Pancreas (tissue), 10 donors: ENCODE measurements at regions not wholly inside any gene's neighbourhood (a gene's known extent, or its start where the extent isn't known, plus 50 kb on each side); places are given as distances from the start of the nearest gene placed in this dataset.

Experiments
- ATAC-seq, 4 donors: fragments of 200-7000 bp; cut with Tn5 transposase; one replicate each; pipeline versions ENCODE4 v1.8.0 to v1.9.1; 2020; ENCODE audit warnings: mild to moderate bottlenecking in 4 of 4, moderate library complexity in 4 of 4
- DNase-seq, 6 donors: peaks; one replicate each; pipeline ENCODE4 v3.0.0-alpha.2; 2020
- FAIRE-seq: peaks from 2 replicates; lab custom pipeline; 2012; peaks lifted over from hg19 to GRCh38; lab: Jason Lieb, UNC
- H3K27ac ChIP-seq, 4 donors: fragments of 200-600 bp; sonication (generic); 1 replicate in 3 of 4; 2 replicates in 1 of 4; pipeline versions ENCODE4 v1.5.0 to v1.8.0; 2020
- H3K27me3 ChIP-seq, 4 donors: fragments of 200-600 bp; one replicate each; pipeline ENCODE4 v1.8.0; 2021
- H3K36me3 ChIP-seq, 3 donors: fragments of 200-600 bp; sonication (generic) in 1 of 3; one replicate each; pipeline versions ENCODE4 v1.5.0 to v1.8.0; 2020 to 2021
- H3K4me1 ChIP-seq, 3 donors: fragments of 200-600 bp; one replicate each; pipeline ENCODE4 v1.8.0; 2021
- H3K4me3 ChIP-seq, 4 donors: fragments of 200-600 bp; sonication (generic) in 2 of 4; one replicate each; pipeline versions ENCODE4 v1.5.0 to v1.8.0; 2020 to 2021
- H3K9me3 ChIP-seq, 4 donors: fragments of 200-600 bp; one replicate each; pipeline ENCODE4 v1.8.0; 2021
- CTCF ChIP-seq, 4 donors: fragments of 200-600 bp; sonication (generic) in 3 of 4; IDR thresholded peaks; one replicate each; pipeline versions ENCODE4 v1.5.0 to v1.8.0; 2021; ENCODE audit warnings: antibody characterized with exemption in 4 of 4
- WGBS, 2 donors: extraction: QIAGEN DNeasy Blood & Tissue Kit; methylation state at CpG; one replicate each; pipeline ENCODE4 v1.1.7; 2013; 5-methylcytosine and 5-hydroxymethylcytosine counted together
- intact Hi-C, 3 donors: fragments of 100-400 bp; cut with DNase I; formaldehyde crosslinking; loops; one replicate each; pipeline versions ENCODE4 v1.11.1 to v1.14.2; 2022
- donor health status: healthy with polysubstance abuse.
- donor health status: DM: no; HTN: no; CAD: no; lungs with moderate emphysema.
- donor health status: DM: no; HTN: no; CAD: no.
- donor health status: control.
- donor health status: control.
- donor health status: Bipolar disorder and iron deficiency.
- donor health status: DM: yes; HTN: yes; CAD: no.
- donor health status: DM: no; HTN: no; CAD: no.
- donor health status: DM: no; HTN: no; CAD: no.
- donor health status: DM: yes; HTN: yes; CAD: no.

GRCh38 chr11:28625532-28625931 lies 517.3 kb downstream of the METTL15 start:
- FAIRE-seq = no peak
- intact Hi-C loops = no loop called here
- Histone ChIP-seq H3K4me3 (no peak overlapping the region), H3K4me1 (no peaks in the 10 kb centered on the region), H3K36me3 (no peaks in the 10 kb centered on the region), H3K27me3 (no peaks in the 10 kb centered on the region), H3K27ac (no peak overlapping the region), H3K9me3 (no peaks in the 10 kb centered on the region)
- no peak for DNase-seq
- no peak for ATAC-seq
- TF ChIP-seq CTCF (IDR thresholded peaks at IDR 0.05) = no peak

- H3K4me1 ChIP-seq = no peaks in the 10 kb centered on the region
- DNase-seq = no peak
- FAIRE-seq = no peak
- H3K36me3 ChIP-seq = no peaks in the 10 kb centered on the region
- ATAC-seq = peak in 2 of 4 donors; percentile 34 to 60
- H3K27ac ChIP-seq = no peak overlapping the region
- WGBS, 2 donors = 77 to 84% methylated on average over 8 of the region's 8 CpGs
- intact Hi-C loops = no loop called here
- no peak for TF ChIP-seq CTCF (IDR thresholded peaks at IDR 0.05)
- H3K4me3 ChIP-seq = no peak overlapping the region
- H3K9me3 ChIP-seq = no peaks in the 10 kb centered on the region
- no peaks in the 10 kb centered on the region for H3K27me3 ChIP-seq
Measured at GRCh38 chr11:28621753-28622152, 513.6 kb downstream of the METTL15 start.

- intact Hi-C loops = no loop called here
- DNase-seq (no peak), ATAC-seq (no peak), FAIRE-seq (no peak)
- no peak overlapping the region for H3K27ac ChIP-seq
- 46 to 54% methylated on average over 5 of the region's 5 CpGs for WGBS, 2 donors
- no peak overlapping the region for H3K4me3 ChIP-seq
- H3K27me3 ChIP-seq = no peaks in the 10 kb centered on the region
- no peaks in the 10 kb centered on the region for H3K4me1 ChIP-seq
- H3K9me3 ChIP-seq = no peaks in the 10 kb centered on the region
- TF ChIP-seq CTCF (IDR thresholded peaks at IDR 0.05) = no peak
- no peaks in the 10 kb centered on the region for H3K36me3 ChIP-seq
Measured at GRCh38 chr11:28619846-28620540, 511.8 kb downstream of the METTL15 start.

- intact Hi-C loops = no loop called here
Measured at GRCh38 chr11:28618416-28618815, 510.2 kb downstream of the METTL15 start.

More at GRCh38 chr11:28618416-28618815, 510.2 kb downstream of the METTL15 start:
- no peak overlapping the region for H3K27ac ChIP-seq
- no peaks in the 10 kb centered on the region for H3K4me1 ChIP-seq
- no peak for DNase-seq
- no peak for TF ChIP-seq CTCF (IDR thresholded peaks at IDR 0.05)
- H3K9me3 ChIP-seq = no peaks in the 10 kb centered on the region
- WGBS, 2 donors = 82 to 94% methylated on average over 2 of the region's 2 CpGs
- ATAC-seq = no peak
- no peak overlapping the region for H3K4me3 ChIP-seq
- FAIRE-seq = no peak
- no peaks in the 10 kb centered on the region for H3K27me3 ChIP-seq
- no peaks in the 10 kb centered on the region for H3K36me3 ChIP-seq
